ENCODE measurements at regions not wholly inside any gene's neighbourhood (a gene's known extent, or its start where the extent isn't known, plus 50 kb on each side); places are given as distances from the start of the nearest gene placed in this dataset.

GRCh38 chr3:120506828-120507774 is 56.3 kb upstream of the FSTL1 start:
- WGBS (ENCODE audit: insufficient coverage, low coverage, low lambda C conversion rate, missing lambda C conversion rate) = 48% methylated on average over 9 of the region's 10 CpGs

GRCh38 chr3:120506076-120506827 is 55.5 kb upstream of the FSTL1 start:
- Histone ChIP-seq H3K4me3 (no peak overlapping the region), H3K9me3 (no peaks in the 10 kb centered on the region), H3K27ac (no peak overlapping the region), H3K4me1 (peaks cover 0 to 8% (median 0%) of the 10 kb centered on the region in 4 donors), H3K36me3 (no peaks in the 10 kb centered on the region), H3K27me3 (no peaks in the 10 kb centered on the region)
- peak in 3 of 4 donors; percentile 24 to 45 (median 40) for ATAC-seq
- WGBS (ENCODE audit: insufficient coverage, low coverage, low lambda C conversion rate, missing lambda C conversion rate) = 61% methylated on average over 5 of the region's 5 CpGs
- no peak for TF ChIP-seq POLR2A (IDR thresholded peaks at IDR 0.05)
- no peak for TF ChIP-seq CTCF (IDR thresholded peaks at IDR 0.05)
- intact Hi-C loops (cut with DNase I) = no loop called here
- DNase-seq = no peak

More at GRCh38 chr3:120506828-120507774, 56.3 kb upstream of the FSTL1 start:
- Histone ChIP-seq H3K27me3 (no peaks in the 10 kb centered on the region), H3K9me3 (no peaks in the 10 kb centered on the region), H3K27ac (no peak overlapping the region), H3K36me3 (no peaks in the 10 kb centered on the region), H3K4me3 (no peak overlapping the region), H3K4me1 (peaks cover 0 to 8% (median 0%) of the 10 kb centered on the region in 4 donors)
- no peak for DNase-seq
- intact Hi-C loops (cut with DNase I) = no loop called here
- peak; percentile 54 to 62 (median 58) for TF ChIP-seq CTCF (IDR thresholded peaks at IDR 0.05)
- no peak for TF ChIP-seq POLR2A (IDR thresholded peaks at IDR 0.05)
- ATAC-seq = peak; percentile 73 to 80 (median 76)

- H3K27me3 ChIP-seq = no peaks in the 10 kb centered on the region
- 91% methylated on average over 4 of the region's 5 CpGs for WGBS (ENCODE audit: insufficient coverage, low coverage, low lambda C conversion rate, missing lambda C conversion rate)
- no peaks in the 10 kb centered on the region for H3K36me3 ChIP-seq
- no peak overlapping the region for H3K27ac ChIP-seq
- no peak for ATAC-seq
- TF ChIP-seq CTCF (IDR thresholded peaks at IDR 0.05) (no peak), POLR2A (IDR thresholded peaks at IDR 0.05) (no peak)
- DNase-seq = no peak
- H3K4me1 ChIP-seq = peaks cover 0 to 8% (median 0%) of the 10 kb centered on the region in 4 donors
- intact Hi-C loops (cut with DNase I) = no loop called here
- H3K4me3 ChIP-seq = no peak overlapping the region
- no peaks in the 10 kb centered on the region for H3K9me3 ChIP-seq
Measured at GRCh38 chr3:120503727-120504616, 53.2 kb upstream of the FSTL1 start.

DNA sequence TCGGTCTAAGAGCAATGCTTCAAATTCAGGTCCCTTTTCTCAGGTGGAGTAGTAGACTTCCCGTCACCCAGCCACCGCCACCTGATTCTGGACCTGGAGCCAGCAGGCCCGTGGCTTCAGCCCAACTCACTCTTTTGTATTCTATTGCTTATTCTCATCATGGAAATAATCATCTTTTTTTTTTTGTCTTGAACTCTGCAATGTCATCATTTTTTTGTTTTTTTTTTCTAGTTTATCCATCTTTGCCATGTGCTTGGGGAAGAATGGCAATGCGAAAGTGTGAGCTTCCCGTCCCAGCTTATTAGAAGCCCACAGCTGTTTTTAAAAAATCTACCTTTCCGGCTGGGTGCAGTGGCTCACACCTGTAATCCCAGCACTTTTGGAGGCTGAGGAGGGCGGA is 51.3 kb upstream of the FSTL1 start:
- no peak for DNase-seq
- no peak overlapping the region for H3K4me3 ChIP-seq
- no peak for ATAC-seq
- intact Hi-C loops (cut with DNase I) = no loop called here
- peaks cover 0 to 6% (median 0%) of the 10 kb centered on the region in 4 donors for H3K4me1 ChIP-seq
- WGBS (ENCODE audit: insufficient coverage, low coverage, low lambda C conversion rate, missing lambda C conversion rate) = 84% methylated on average over 7 of the region's 8 CpGs
- no peaks in the 10 kb centered on the region for H3K27me3 ChIP-seq
- H3K27ac ChIP-seq = no peak overlapping the region
- no peaks in the 10 kb centered on the region for H3K36me3 ChIP-seq
- H3K9me3 ChIP-seq = no peaks in the 10 kb centered on the region
- TF ChIP-seq POLR2A (IDR thresholded peaks at IDR 0.05) (no peak), CTCF (IDR thresholded peaks at IDR 0.05) (no peak)
